PC-3 (cell line): ENCODE measurements at regions not wholly inside any gene's neighbourhood (a gene's known extent, or its start where the extent isn't known, plus 50 kb on each side); places are given as distances from the start of the nearest gene placed in this dataset.

Experiments
- ATAC-seq: fragments of 200-7000 bp; cut with Tn5 transposase; 2 replicates; pipeline ENCODE4 v1.9.1; 2020; ENCODE audit warnings: mild to moderate bottlenecking, moderate library complexity
- BruUV-seq: library from RNA; stranded (reverse); fragments of 400-500 nt; replicated peaks from 2 replicates; lab custom pipeline; 2021; lab: Mats Ljungman, UMichigan
- CTCF ChIA-PET: fragments of 300-600 bp; sonication (Branson Sonifier 250); formaldehyde crosslinking; loops from one replicate; lab custom pipeline; 2022; ENCODE audit warnings: antibody characterized with exemption; lab: Charles Lee
- POLR2A ChIA-PET: fragments of 300-600 bp; sonication (Branson Sonifier 250); formaldehyde crosslinking; loops from one replicate; lab custom pipeline; 2022; ENCODE audit warnings: antibody characterized with exemption; ENCODE audit not compliant: unreplicated experiment; lab: Charles Lee
- DNase-seq: peaks from one replicate; pipeline ENCODE4 v3.0.0-alpha.2; 2015
- H2AFZ ChIP-seq: fragments of 300-600 bp; sonication (generic); 2 replicates; pipeline ENCODE4 v1.6.0; 2016; ENCODE audit warnings: antibody characterized with exemption, low read length
- H3F3A ChIP-seq: fragments of 300-600 bp; sonication (generic); one replicate; pipeline ENCODE4 v1.6.0; 2017; ENCODE audit warnings: antibody characterized with exemption, low read length, control low read depth, mild to moderate bottlenecking; ENCODE audit not compliant: unreplicated experiment
- H3K27ac ChIP-seq: fragments of 300-600 bp; sonication (generic); 2 replicates; pipeline ENCODE4 v1.5.1; 2016; ENCODE audit warnings: mild to moderate bottlenecking, low read length
- H3K27me3 ChIP-seq: fragments of 300-600 bp; sonication (generic); 2 replicates; pipeline ENCODE4 v1.6.1; 2016; ENCODE audit warnings: low read length, mixed read lengths
- H3K36me3 ChIP-seq: fragments of 300-600 bp; sonication (generic); 2 replicates; pipeline ENCODE4 v1.6.1; 2016; ENCODE audit warnings: low read depth, mixed run types, low read length, mixed read lengths
- H3K4me1 ChIP-seq: fragments of 300-600 bp; sonication (generic); 2 replicates; pipeline ENCODE4 v1.5.1; 2016; ENCODE audit warnings: low read length; ENCODE audit not compliant: insufficient read depth
- H3K4me2 ChIP-seq: fragments of 300-600 bp; sonication (generic); 2 replicates; pipeline ENCODE4 v1.6.0; 2016; ENCODE audit warnings: low read length
- H3K4me3 ChIP-seq: fragments of 300-600 bp; sonication (generic); 2 replicates; pipeline ENCODE4 v1.5.1; 2016; ENCODE audit warnings: mild to moderate bottlenecking, low read length, mixed read lengths
- H3K79me2 ChIP-seq: fragments of 300-600 bp; sonication (generic); 2 replicates; pipeline ENCODE4 v1.6.1; 2017; ENCODE audit warnings: low read length, mixed read lengths
- H3K9ac ChIP-seq: fragments of 300-600 bp; sonication (generic); 2 replicates; pipeline ENCODE4 v1.6.0; 2016; ENCODE audit warnings: mild to moderate bottlenecking, low read length
- H3K9me2 ChIP-seq: fragments of 300-600 bp; sonication (generic); replicated peaks from 2 replicates; pipeline ENCODE4 v1.6.1; 2016; ENCODE audit warnings: mixed run types, low read length, mixed read lengths
- H3K9me3 ChIP-seq: fragments of 300-600 bp; sonication (generic); 2 replicates; pipeline ENCODE4 v1.6.1; 2016; ENCODE audit warnings: low read length, mixed read lengths
- H4K20me1 ChIP-seq: fragments of 300-600 bp; sonication (generic); 2 replicates; pipeline ENCODE4 v1.6.1; 2016; ENCODE audit warnings: low read length, mixed read lengths
- CTCF ChIP-seq: fragments of 300-600 bp; sonication (generic); conservative IDR thresholded peaks from 2 replicates; pipeline ENCODE4 v1.5.1; 2017; ENCODE audit warnings: antibody characterized with exemption, low read depth, mild to moderate bottlenecking, low read length
- EZH2 ChIP-seq: fragments of 300-600 bp; sonication (generic); IDR thresholded peaks from one replicate; pipeline ENCODE4 v1.6.1; 2017; ENCODE audit warnings: antibody characterized with exemption, mild to moderate bottlenecking, low read length; ENCODE audit not compliant: unreplicated experiment
- EZH2phosphoT487 ChIP-seq: fragments of 300-600 bp; sonication (generic); IDR thresholded peaks from 2 replicates; pipeline ENCODE4 v1.6.1; 2018; ENCODE audit warnings: mild to moderate bottlenecking, antibody characterized with exemption, low read length, borderline replicate concordance
- intact Hi-C: fragments of 100-400 bp; cut with micrococcal nuclease; formaldehyde crosslinking; loops from 2 replicates; pipeline ENCODE4 v1.9.0; 2023

- no peak overlapping the region for H2AFZ ChIP-seq
Measured at GRCh38 chr7:12749069-12749468, 61.6 kb downstream of the ARL4A start.

GRCh38 chr7:12749746-12750145 lies 62.3 kb downstream of the ARL4A start:
- CTCF ChIA-PET = no interaction called here
- no peak for ATAC-seq
- H3K4me1 ChIP-seq = peaks cover 14% of the 10 kb centered on the region
- H3K27me3 ChIP-seq = no peaks in the 10 kb centered on the region
- no peaks in the 10 kb centered on the region for H3F3A ChIP-seq
- H3K9me3 ChIP-seq = no peaks in the 10 kb centered on the region
- no peak for DNase-seq
- TF ChIP-seq EZH2 = no peak
- no peak for TF ChIP-seq CTCF
- no peak for TF ChIP-seq EZH2phosphoT487
- no TSS peak for BruUV-seq
- H3K4me3 ChIP-seq = no peak overlapping the region
- no peaks in the 10 kb centered on the region for H3K9me2 ChIP-seq
- H2AFZ ChIP-seq = no peak overlapping the region
- no peaks in the 10 kb centered on the region for H3K36me3 ChIP-seq
- POLR2A ChIA-PET = no interaction called here
- no peaks in the 10 kb centered on the region for H4K20me1 ChIP-seq
- intact Hi-C loops = no loop called here
- no peak overlapping the region for H3K27ac ChIP-seq
- no peaks in the 10 kb centered on the region for H3K79me2 ChIP-seq
- no peak overlapping the region for H3K4me2 ChIP-seq
- H3K9ac ChIP-seq = no peak overlapping the region

More at GRCh38 chr7:12749069-12749468, 61.6 kb downstream of the ARL4A start:
- ChIA-PET CTCF (no interaction called here), POLR2A (no interaction called here)
- no peak overlapping the region for H3K4me3 ChIP-seq
- no TSS peak for BruUV-seq
- no peaks in the 10 kb centered on the region for H3K9me3 ChIP-seq
- intact Hi-C loops = no loop called here
- H3K79me2 ChIP-seq = no peaks in the 10 kb centered on the region
- no peak overlapping the region for H3K9ac ChIP-seq
- ATAC-seq (no peak), DNase-seq (no peak)
- peaks cover 10% of the 10 kb centered on the region for H3K4me1 ChIP-seq
- H3K9me2 ChIP-seq = no peaks in the 10 kb centered on the region
- H3F3A ChIP-seq = no peaks in the 10 kb centered on the region
- H3K4me2 ChIP-seq = no peak overlapping the region
- H3K36me3 ChIP-seq = no peaks in the 10 kb centered on the region
- TF ChIP-seq EZH2phosphoT487 = no peak
- TF ChIP-seq CTCF = no peak
- no peak for TF ChIP-seq EZH2
- H3K27ac ChIP-seq = no peak overlapping the region
- no peaks in the 10 kb centered on the region for H3K27me3 ChIP-seq
- H4K20me1 ChIP-seq = no peaks in the 10 kb centered on the region

GRCh38 chr7:12751764-12752163 lies 64.3 kb downstream of the ARL4A start:
- no peak overlapping the region for H3K4me3 ChIP-seq
- no peaks in the 10 kb centered on the region for H3K9me3 ChIP-seq
- intact Hi-C loops = no loop called here
- no peaks in the 10 kb centered on the region for H3K36me3 ChIP-seq
- no peak overlapping the region for H3K4me2 ChIP-seq
- no peak overlapping the region for H3K9ac ChIP-seq
- no peaks in the 10 kb centered on the region for H3K9me2 ChIP-seq
- H3K79me2 ChIP-seq = no peaks in the 10 kb centered on the region
- no peaks in the 10 kb centered on the region for H4K20me1 ChIP-seq
- DNase-seq (no peak), ATAC-seq (no peak)
- peaks cover 19% of the 10 kb centered on the region for H3K4me1 ChIP-seq
- ChIA-PET POLR2A (no interaction called here), CTCF (no interaction called here)
- H3F3A ChIP-seq = no peaks in the 10 kb centered on the region
- H3K27ac ChIP-seq = no peak overlapping the region
- TF ChIP-seq EZH2 = no peak
- no peak for TF ChIP-seq CTCF
- TF ChIP-seq EZH2phosphoT487 = no peak
- H3K27me3 ChIP-seq = no peaks in the 10 kb centered on the region
- no TSS peak for BruUV-seq
- no peak overlapping the region for H2AFZ ChIP-seq
